Activated B cell treated with CpG ODN at 0.5 μM for 24 hours (primary cell): ENCODE measurements at regions not wholly inside any gene's neighbourhood (a gene's known extent, or its start where the extent isn't known, plus 50 kb on each side); places are given as distances from the start of the nearest gene placed in this dataset.

ENCODE experiments used
- ATAC-seq: fragments of 200-7000 bp; cut with Tn5 transposase; one replicate; pipeline ENCODE4 v1.10.0; 2021; ENCODE audit warnings: low read depth, mild to moderate bottlenecking, moderate library complexity
- CTCF ChIA-PET: fragments of 350-600 bp; sonication (Branson Sonifier 250); formaldehyde crosslinking; loops from one replicate; lab custom pipeline; 2021; ENCODE audit warnings: antibody characterized with exemption; lab: Charles Lee
- POLR2A ChIA-PET: fragments of 350-600 bp; sonication (Branson Sonifier 250); formaldehyde crosslinking; loops from one replicate; lab custom pipeline; 2021; ENCODE audit warnings: antibody characterized with exemption; lab: Charles Lee
- DNase-seq: peaks from one replicate; pipeline ENCODE4 v3.0.0; 2022
- H3K27ac Mint-ChIP-seq: one replicate; pipeline ENCODE4 v1.8.0; 2020; ENCODE audit warnings: mixed read lengths
- H3K27me3 Mint-ChIP-seq: one replicate; pipeline ENCODE4 v1.8.0; 2021; ENCODE audit warnings: mixed read lengths
- H3K36me3 Mint-ChIP-seq: one replicate; pipeline ENCODE4 v1.8.0; 2021; ENCODE audit warnings: low read depth, mixed read lengths
- H3K4me1 Mint-ChIP-seq: one replicate; pipeline ENCODE4 v1.8.0; 2021; ENCODE audit warnings: mixed read lengths
- H3K4me3 Mint-ChIP-seq: one replicate; pipeline ENCODE4 v1.8.0; 2020; ENCODE audit warnings: mild to moderate bottlenecking, mixed read lengths
- H3K9me3 Mint-ChIP-seq: one replicate; pipeline ENCODE4 v1.8.0; 2020; ENCODE audit warnings: mixed read lengths
- intact Hi-C: fragments of 100-400 bp; cut with micrococcal nuclease; formaldehyde crosslinking; loops from one replicate; pipeline ENCODE4 v1.15.1; 2024
- TF ChIP-seq, protein P1 (sequence below): fragments of 200-600 bp; IDR thresholded peaks from one replicate; pipeline ENCODE4 v1.8.0; 2022; ENCODE audit warnings: antibody characterized with exemption, mild to moderate bottlenecking

GRCh38 chr13:27354379-27354778, 70.0 kb upstream of the GTF3A start:
- POLR2A ChIA-PET = no interaction called here
- TF ChIP-seq, protein P1, sequence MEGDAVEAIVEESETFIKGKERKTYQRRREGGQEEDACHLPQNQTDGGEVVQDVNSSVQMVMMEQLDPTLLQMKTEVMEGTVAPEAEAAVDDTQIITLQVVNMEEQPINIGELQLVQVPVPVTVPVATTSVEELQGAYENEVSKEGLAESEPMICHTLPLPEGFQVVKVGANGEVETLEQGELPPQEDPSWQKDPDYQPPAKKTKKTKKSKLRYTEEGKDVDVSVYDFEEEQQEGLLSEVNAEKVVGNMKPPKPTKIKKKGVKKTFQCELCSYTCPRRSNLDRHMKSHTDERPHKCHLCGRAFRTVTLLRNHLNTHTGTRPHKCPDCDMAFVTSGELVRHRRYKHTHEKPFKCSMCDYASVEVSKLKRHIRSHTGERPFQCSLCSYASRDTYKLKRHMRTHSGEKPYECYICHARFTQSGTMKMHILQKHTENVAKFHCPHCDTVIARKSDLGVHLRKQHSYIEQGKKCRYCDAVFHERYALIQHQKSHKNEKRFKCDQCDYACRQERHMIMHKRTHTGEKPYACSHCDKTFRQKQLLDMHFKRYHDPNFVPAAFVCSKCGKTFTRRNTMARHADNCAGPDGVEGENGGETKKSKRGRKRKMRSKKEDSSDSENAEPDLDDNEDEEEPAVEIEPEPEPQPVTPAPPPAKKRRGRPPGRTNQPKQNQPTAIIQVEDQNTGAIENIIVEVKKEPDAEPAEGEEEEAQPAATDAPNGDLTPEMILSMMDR = no peak
- Mint-ChIP-seq H3K36me3 (no peaks in the 10 kb centered on the region), H3K9me3 (no peaks in the 10 kb centered on the region), H3K27ac (no peak overlapping the region), H3K4me3 (no peak overlapping the region), H3K4me1 (peaks cover 18% of the 10 kb centered on the region), H3K27me3 (peaks cover 2% of the 10 kb centered on the region)
- intact Hi-C loops = no loop called here
- ATAC-seq = no peak
- DNase-seq = no peak
- CTCF ChIA-PET = interaction anchor here (2.7 kb wide), 1 partner anchor 369 kb away, joined by 15 read pairs; no protein-coding TSS in a partner anchor

DNA sequence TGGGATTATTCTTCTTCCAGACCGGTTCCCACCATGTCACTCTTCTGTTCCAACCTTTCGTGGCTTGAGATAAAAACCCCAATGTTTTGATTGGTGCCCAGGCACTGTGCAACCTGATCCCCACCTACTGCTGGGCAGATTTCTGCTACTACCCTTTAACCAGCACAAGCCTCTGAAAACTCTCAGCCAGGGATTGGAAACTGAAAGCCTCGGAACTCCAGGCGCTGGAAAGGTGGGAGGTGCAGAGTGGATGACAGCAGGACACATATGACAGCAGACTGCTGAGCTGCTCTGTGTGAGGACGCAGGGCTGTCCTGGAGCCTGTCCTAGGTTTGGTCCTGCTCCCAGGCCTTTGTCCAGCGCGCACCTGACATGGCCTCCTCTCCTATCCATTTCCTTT, 68.5 kb upstream of the GTF3A start:
- Mint-ChIP-seq H3K36me3 (no peaks in the 10 kb centered on the region), H3K27ac (no peak overlapping the region), H3K4me3 (no peak overlapping the region), H3K9me3 (no peaks in the 10 kb centered on the region), H3K27me3 (peaks cover 6% of the 10 kb centered on the region), H3K4me1 (peaks cover 18% of the 10 kb centered on the region)
- DNase-seq (no peak), ATAC-seq (no peak)
- TF ChIP-seq, protein P1 = no peak
- POLR2A ChIA-PET = no interaction called here
- intact Hi-C loops = no loop called here
- CTCF ChIA-PET = interaction anchor here (0.9 to 2.7 kb wide), 2 partner anchors 186 to 371 kb away, joined by 3 to 15 read pairs; no protein-coding TSS in a partner anchor

DNA sequence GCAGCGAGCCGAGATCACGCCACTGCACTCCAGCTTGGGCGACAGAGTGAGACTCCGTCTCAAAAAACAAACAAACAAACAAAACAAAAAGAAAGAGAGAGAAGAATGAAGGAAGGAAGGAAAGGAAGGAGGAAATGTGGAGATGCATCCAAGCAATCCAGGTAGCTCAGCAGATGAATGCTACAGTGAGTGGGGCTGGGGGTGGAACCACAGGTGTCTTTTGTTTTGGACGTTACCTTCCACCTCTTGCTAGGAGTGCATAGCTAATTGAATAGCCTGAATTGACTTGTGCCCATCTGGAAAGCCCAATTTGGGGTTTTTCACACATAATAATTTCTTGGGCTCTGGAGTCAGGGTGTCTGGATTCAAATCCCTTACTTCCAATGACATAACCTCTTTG, 66.0 kb upstream of the GTF3A start:
- peaks cover 6% of the 10 kb centered on the region for H3K27me3 Mint-ChIP-seq
- intact Hi-C loops = no loop called here

GRCh38 chr13:27359199-27359821, 65.1 kb upstream of the GTF3A start:
- H3K27me3 Mint-ChIP-seq = peaks cover 6% of the 10 kb centered on the region
- CTCF ChIA-PET = interaction anchor here (0.6 to 7.3 kb wide), 15 partner anchors 12 to 625 kb away, joined by 3 to 185 read pairs (median 4); partner anchors contain the start of gene RASL11A
- TF ChIP-seq, protein P1 = peak; percentile 66
- ATAC-seq (peak; percentile 63), DNase-seq (no peak)
- H3K36me3 Mint-ChIP-seq = no peaks in the 10 kb centered on the region
- intact Hi-C loops = loop anchor here (1.0 kb wide), 3 partner anchors 20 to 412 kb away; no protein-coding TSS in a partner anchor
- no peaks in the 10 kb centered on the region for H3K9me3 Mint-ChIP-seq
- no peak overlapping the region for H3K4me3 Mint-ChIP-seq
- H3K27ac Mint-ChIP-seq = no peak overlapping the region
- POLR2A ChIA-PET = no interaction called here
- H3K4me1 Mint-ChIP-seq = peaks cover 9% of the 10 kb centered on the region

More for the DNA sequence above, 66.0 kb upstream of the GTF3A start:
- no peak for DNase-seq
- Mint-ChIP-seq H3K4me3 (no peak overlapping the region), H3K9me3 (no peaks in the 10 kb centered on the region), H3K4me1 (peaks cover 13% of the 10 kb centered on the region), H3K36me3 (no peaks in the 10 kb centered on the region), H3K27ac (no peak overlapping the region)
- ATAC-seq = no peak
- ChIA-PET POLR2A (no interaction called here), CTCF (interaction anchor here (1.0 to 7.3 kb wide), 12 partner anchors 11 to 472 kb away, joined by 3 to 185 read pairs (median 6); partner anchors contain the start of gene RASL11A)
- TF ChIP-seq, protein P1 = no peak

- Mint-ChIP-seq H3K36me3 (no peaks in the 10 kb centered on the region), H3K4me1 (peaks cover 9% of the 10 kb centered on the region), H3K27ac (no peak overlapping the region), H3K4me3 (no peak overlapping the region), H3K9me3 (no peaks in the 10 kb centered on the region), H3K27me3 (peaks cover 6% of the 10 kb centered on the region)
- no peak for DNase-seq
- no peak for ATAC-seq
- POLR2A ChIA-PET = no interaction called here
- TF ChIP-seq, protein P1 = no peak
- CTCF ChIA-PET = interaction anchor here (1.5 to 7.3 kb wide), 6 partner anchors 190 to 624 kb away, joined by 6 to 185 read pairs (median 38); no protein-coding TSS in a partner anchor
- intact Hi-C loops = no loop called here
Measured at GRCh38 chr13:27360562-27360961, 63.9 kb upstream of the GTF3A start.
